GM19351 (cell line): ENCODE measurements at regions not wholly inside any gene's neighbourhood (a gene's known extent, or its start where the extent isn't known, plus 50 kb on each side); places are given as distances from the start of the nearest gene placed in this dataset.
"Not testable (repeated sequence)": the region's sequence is repeated elsewhere in the genome, so short reads cannot be mapped to it uniquely, and the experiment has no call there.

Source experiments
- ATAC-seq: cut with Tn5 transposase; IDR thresholded peaks from one replicate; pipeline ENCODE4 v1.9.1; 2021; ENCODE audit warnings: mild to moderate bottlenecking, moderate library complexity; ENCODE audit not compliant: unreplicated experiment

DNA sequence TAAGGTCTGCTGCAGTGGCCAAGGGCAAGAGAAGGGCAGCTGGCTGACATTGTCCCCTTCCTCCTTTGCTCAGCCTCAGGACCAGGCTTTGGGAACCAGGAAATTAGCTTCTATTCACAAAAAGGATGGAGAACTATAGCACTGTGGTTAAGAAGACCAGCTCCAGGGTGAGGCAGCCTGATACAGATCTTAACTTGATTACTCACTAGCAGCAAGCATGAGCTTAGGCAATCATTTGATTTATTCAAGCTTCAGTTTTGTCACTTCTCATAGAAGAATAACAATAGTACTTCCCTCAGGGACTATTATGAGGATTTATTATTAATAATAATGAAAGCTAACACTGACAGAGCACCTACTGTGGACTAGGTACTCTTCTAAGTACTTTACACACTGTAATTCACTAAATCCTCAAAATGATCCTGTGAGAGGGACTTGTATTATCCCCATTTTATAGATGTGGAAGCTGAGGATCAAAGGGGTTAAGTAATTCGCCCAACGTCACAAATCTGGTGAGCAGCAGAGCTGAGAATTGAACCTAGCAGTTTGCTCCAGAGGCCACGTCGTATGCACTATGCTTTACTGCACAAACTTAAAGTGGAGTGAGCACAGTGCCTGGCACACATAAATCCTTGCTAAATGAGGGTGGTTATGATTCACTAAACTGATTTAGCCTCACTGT lies 130.4 kb upstream of the PAK3 start:
- ATAC-seq = no peak

DNA sequence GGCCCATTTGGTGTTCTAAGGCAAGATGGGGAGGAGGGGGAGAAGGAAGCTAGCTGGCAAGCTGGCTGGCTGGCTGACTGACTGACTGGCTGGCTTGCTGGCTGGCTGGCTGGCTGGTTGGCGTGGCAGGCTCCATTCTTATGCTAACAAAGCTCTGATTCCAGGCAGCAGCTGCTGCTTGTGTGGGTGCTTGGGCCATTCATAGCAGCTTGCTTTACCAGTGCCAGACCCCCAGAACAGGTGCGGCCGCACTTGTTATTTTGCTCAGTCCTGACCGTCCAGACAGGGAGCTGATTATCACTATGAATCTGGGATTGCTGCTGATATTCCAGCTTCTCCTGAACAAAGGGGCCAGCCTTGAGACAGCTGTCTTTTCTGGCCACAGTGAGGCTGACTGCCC lies 131.2 kb upstream of the PAK3 start:
- ATAC-seq = no peak

DNA sequence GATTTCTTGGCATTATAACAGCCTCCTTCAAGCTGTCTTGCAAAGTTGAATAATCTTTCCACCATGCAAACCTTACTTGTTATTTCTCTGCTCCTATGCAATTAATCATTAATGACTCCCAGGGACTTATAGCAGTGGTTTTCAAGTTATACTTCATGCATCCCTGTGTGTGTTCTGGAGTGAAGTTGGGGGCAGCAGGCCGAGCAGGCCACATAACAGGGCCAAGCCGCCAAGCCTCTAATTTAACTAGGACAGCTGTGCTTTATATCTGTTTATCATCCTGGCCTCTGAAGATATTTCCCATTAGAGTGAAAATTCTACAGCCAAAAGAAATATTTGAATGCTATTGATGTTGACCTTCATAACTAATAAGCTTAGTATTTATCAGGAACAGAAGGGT lies 133.5 kb upstream of the PAK3 start:
- ATAC-seq = no peak

DNA sequence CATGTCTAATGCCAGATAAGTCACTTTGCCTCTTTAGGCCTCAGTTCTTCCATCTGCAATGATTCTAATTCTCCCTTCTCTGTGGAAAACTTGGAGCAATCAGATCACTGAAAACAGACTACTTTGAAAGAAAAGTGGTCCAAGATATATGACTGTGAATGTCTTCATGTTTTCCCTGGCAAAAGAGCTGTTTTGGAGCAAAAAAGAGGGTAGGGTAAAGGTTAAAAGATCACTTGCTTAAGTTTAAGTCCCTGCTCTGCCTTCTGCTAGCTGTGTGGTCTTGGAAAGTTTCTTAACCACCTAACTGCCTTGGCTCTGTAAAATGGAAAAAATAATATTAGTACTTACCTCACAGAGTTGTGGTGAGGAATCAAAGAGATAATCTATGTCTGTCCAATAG lies 140.3 kb upstream of the PAK3 start:
- no peak for ATAC-seq

DNA sequence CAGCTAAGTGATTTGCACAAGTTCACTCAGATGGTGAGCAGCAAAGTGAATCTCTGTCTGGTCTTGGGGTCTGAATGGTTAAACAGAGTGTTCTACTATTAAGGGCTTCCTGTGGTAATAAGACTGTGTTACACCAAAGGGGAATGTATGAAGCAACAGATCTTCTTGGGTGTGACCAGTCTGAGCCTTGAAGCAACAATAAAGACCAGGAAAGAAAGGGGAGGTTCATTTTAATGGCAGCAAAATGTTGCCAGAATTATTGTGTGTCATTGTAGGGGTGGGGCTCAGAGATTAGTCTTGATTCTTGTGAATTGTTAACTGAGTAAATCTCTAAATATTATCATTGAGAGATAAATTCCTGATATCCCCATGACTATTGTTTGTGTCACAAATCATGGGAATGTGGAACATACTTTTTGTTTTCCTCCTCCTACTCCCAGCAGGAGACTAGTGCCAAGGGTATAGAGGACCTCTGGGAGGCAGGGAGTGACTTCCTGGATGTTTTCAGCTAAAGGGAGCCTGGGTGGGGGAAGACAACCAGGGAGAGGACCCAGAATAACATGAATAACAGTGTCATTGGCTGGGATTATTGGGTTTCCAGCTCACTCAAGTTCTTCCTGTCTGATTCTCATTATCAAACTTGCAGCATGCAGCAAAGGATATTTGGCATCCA lies 141.4 kb upstream of the PAK3 start:
- no peak for ATAC-seq

DNA sequence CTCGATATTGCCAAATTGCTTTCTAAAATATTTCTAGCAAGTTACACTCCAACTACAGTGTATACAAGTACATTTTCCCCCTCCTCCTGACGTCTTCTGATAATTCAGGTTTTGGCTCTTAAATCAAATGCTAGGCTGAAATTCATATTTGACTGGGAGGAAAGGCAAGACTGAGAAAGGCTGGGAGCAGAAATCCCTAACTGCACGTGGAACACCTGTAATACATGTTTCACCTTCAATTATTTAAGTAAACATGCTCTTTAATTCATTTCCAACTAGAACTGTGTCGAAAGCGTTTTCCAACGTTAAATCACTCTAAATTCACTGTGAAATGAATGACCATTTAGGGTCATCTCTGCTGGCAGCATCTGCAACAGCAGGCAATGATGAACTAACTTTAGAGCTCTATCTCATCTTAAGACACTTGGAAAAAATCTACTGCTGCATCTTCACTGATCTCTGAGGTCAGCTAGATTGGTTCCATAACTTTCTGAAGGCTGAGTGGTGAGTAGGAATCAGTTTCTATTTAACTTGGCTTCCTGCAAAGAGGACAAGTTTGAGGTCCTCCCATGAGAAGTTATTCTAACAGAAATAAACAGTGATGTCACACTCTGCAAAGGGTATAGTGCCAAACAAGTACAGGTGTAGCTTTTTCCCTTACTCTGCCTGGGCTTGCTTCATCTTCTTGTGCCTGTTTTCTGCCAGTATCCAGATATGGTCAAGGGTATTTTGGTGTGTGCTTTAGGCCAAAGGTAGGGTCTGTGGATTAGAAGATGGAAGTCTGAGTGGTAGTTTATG lies 144.3 kb upstream of the PAK3 start:
- no peak for ATAC-seq

DNA sequence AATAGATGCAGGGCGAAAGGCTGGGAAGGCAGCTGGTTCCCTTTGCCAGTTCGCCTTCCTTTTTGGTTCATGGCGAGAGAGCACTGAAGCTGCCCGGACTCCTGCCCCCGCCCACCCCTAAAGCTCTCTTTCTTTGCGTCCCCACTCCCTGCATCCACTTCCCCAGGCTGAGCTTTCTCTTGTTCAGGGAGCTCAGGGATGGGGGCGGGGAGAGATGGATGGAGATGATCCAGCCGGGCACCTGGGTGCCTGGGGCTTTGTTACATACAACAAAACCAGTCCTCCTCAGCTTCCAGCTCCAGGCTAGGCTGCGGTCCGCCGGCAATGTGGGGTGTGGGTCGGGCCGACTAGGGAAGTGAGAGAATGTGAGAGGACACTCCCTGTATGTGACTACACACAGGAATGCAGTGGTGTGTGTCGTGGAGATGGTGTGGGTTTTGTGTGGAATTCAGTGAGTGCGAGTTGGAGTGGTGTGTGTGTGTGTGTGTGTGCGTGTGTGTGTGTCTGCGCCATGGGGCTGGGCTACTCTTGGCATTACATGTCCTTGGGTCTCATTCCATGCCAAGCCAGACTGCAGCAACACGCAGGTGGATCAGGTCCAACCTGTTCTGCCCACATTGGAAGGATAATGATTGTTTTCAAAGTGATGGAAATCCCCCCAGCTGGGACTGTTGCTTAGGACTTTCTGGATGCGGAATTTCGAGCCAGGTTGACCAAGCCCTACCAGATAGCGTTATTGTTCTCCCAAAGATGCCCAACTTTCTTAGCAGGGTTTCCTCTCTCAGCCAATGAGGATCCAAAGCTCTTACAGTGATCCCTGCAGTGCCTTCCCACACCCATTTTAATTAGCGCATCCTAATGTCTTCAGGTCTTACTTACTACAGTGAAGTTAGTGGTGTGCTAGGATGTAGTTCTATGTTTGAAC lies 149.4 kb upstream of the CHRDL1 start:
- ATAC-seq = no peak

DNA sequence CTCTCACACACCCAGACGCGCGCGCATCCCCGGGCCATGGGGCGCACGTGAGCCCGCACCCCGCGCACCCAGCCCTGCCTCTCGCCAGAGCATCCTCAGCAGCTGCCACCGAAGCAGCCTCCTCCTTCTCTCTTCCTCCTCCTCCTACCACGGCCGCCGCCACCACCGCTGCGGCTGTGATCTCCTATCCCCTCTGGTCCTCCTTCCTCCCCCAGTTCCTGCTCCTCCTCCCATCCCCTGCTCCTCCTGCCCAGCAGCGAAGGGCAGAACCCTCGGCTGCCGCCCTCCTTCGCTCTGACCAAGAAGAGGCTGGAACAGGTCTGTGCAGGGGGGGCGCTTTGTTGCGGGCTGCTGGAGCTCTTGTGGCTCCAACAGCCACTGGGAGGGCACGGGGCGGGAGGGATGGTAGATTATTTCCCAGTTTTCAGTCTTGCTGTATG lies 148.7 kb upstream of the CHRDL1 start:
- no peak for ATAC-seq

DNA sequence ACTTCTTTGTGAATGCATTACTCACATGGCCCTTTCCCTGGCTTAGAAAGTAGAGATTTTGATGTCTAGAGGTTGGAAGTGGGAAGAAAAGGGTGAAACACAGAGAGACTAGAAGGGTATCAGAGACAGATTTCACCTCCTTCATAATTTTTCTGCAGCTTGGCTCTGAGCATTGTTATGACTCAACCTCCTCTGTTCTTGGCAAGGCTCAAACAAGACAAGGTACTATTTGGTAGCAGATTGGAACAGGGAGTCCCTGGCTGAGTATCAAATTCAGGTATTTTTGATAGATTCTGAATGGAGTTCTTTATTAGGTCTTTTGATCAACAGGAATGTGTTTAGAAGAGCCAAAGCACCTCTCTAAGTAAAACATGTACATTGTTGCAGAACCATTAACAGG lies 146.3 kb upstream of the CHRDL1 start:
- ATAC-seq = no peak

DNA sequence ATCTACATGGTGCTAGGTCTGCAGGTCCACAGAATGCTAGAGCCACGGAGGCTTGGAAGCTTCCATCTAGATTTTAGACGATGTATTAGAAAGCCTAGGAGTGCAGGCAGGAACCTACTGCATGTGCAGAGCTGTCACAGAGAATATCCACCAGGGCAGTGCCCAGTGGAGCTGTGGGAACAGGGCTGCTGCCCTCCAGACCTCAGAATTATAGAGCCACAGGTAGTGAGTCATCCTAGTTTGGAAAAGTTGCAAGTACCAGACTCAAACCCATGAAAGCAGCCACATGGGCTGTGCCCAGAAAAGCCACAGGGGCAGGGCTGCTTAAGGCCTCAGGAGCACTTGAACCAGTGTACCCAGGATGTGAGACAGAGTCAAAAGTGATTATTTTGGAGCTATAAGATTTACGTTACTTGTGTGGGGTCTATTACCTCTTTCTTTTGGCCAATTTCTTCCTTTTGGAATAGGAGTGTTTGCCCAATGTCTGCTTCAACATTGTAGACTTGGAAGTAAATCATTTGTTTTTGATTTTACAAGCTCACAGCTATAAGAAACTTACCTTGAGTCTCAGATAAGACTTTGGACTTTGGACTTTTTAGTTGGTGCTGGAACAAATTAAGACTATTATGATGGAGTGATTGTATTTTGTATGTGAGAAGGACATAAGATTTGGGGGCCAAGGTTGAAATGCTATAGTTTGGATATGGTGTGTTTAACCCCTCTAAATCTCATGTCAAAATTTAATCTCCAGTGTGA lies 143.5 kb upstream of the CHRDL1 start:
- ATAC-seq = no peak

DNA sequence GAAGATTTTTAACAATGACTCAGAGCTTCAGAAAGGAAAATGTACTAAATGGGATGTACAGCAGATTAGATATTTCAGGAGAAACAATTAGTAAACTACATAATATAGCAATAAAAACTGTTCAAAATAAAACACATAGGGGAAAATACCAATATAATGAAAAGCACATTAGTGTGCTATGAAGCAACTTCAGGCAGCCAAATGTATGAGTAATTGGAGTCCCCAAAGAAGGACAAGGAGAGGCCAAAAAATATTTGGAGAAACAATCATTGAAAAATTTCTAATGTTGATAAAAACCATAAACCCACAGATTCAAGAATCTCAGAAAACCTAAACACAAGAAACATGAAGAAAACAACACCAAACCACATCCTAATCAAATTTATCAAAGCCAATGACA lies 129.3 kb upstream of the CHRDL1 start:
- ATAC-seq = no peak

DNA sequence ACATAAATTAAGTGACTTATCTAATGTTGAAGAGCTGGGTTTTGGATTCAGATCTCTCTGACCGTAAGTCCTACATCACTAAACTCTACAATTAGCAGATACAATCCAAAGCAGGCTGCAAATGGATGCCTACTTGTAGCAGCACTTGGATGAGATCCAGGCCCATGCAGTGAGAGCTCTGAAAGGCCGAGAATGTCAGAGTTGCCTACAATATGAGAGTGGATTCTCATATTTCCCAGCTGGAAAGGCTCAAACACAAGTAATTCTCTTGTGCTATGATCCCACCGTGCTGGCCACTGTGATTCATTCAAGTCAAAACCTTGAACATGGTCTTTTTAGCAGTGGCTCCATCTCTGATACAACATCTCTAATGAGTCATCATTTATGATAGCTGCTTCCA lies 125.4 kb upstream of the CHRDL1 start:
- ATAC-seq = no peak

DNA sequence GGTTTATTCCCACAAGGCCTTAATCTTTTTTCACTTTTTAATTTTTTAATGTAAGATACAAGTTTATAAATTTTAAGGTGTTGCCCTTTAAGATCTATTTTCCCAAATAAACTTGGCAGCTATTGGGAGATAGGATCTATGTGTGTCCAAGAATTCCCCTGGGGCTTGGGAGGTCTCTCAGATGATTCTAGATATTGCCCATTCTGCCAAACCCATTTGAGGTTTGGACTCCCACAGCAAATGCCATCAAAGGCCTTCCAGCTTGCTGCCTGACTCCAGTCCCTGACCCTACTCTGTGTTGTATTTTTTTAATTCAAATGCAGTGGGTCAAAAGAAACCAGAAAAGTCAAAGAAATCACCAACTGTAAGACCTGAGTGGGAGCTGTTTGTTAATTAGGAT lies 120.0 kb upstream of the CHRDL1 start:
- no peak for ATAC-seq

DNA sequence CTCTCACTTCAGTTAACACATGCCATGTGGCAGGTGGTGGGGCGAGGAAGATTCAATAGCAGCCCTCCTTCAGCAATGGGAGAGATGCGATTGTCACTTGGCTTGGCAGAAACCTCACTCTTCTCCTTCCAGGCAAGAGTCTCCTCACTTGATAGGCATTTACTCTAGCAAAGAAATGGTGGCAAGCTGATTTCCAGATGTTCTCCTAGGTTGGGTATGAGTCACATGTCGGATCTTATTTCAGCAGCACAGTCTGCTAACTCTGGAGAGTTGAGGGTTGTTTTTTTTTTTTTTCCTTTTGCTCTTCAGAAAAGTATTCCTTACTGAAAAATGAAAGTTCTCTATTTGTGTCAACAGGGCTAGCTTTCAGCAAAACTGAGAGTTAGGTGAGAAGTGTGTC lies 119.5 kb upstream of the CHRDL1 start:
- no peak for ATAC-seq

DNA sequence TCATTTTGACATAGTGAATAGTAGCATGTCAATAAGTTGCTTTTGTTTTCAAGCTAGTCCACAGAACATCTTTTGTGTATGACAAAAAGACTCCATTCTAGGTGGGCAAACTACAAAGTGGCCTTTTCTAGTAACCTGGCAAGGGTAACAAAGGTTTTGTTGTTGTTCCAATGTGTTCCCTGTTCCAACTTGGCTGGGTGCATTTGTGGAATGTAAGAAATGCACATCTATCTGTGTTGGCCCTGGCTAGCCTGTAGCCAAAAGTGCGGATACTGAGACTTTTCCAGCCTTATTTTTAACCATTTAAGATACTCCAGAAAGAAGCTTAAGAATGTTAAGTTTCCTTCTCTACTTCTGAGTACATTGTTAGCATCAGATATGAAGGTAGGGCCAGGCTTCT lies 118.7 kb upstream of the CHRDL1 start:
- ATAC-seq = no peak

DNA sequence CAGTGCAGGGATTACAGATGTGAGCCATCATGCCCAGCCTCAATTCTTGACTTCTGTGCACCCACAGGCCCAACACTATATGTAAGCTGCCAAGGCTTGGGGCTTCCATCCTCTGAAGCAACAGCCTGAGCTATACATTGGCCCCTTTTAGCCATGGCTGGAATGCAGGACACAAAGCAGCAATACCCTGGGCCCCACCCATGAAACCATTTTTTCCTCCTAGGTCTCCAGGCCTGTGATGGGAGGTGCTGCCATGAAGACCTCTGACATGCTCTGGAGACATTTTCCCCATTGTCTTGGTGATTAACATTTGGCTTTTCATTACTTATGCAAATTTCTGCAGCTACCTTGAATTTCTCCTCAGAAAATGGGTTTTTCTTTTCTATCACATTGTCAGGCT lies 109.1 kb upstream of the CHRDL1 start:
- ATAC-seq = not testable (repeated sequence)

DNA sequence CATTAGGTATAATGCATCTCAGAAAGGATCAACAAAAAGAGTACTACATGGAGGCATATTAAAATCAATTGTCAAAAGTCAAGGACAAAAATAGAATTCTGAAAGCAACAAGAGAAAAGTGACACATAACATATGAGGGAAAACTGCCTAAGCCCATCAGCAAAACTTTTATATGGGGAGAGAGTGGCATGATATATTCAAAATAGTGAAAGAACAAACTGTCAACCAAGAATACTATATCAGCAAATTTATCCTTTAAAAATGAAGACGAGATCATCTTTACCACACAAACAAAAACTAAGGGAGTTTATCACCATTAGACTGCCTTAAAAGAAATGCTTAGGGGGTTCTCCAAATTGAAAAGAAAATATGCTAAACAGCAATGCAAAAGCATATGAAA lies 86.4 kb upstream of the CHRDL1 start:
- no peak for ATAC-seq

DNA sequence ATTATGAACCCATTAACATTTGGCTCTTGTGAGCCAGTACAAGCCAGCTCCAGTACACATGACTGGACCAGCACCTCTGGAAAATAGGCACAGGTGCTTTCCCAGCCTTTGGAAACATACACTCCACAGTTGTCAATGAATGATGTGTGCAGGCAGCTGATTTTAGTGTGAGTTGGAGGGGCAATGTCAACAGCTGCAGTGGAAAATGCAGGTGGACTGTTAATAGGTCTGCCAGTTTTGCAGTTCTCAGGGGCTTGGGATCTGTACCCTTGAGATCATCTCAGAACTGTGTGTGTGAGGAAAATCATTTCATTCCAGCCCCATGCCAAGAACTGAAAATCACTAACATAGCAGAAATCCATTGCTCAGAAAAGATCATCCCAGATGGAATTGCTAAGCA lies 81.7 kb upstream of the CHRDL1 start:
- ATAC-seq = no peak

DNA sequence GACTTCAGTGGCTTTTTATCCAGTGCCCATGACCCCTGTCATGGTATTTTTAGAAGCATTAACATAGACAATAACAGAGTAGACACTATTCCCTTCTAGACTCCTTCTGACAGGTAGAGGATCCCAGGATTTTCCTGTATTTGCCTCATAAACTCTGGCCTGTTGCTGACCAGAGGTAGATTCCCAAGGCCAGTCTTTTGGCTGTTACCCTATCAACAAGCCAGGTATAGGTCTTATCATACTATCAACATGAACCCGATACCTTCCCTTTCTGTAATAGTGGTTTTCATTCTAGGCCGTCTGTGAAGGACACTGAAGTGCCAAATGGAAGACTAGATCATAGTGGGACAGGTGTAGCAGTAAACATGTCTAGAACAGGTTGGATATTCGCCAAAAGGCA lies 76.2 kb upstream of the CHRDL1 start:
- ATAC-seq = no peak

DNA sequence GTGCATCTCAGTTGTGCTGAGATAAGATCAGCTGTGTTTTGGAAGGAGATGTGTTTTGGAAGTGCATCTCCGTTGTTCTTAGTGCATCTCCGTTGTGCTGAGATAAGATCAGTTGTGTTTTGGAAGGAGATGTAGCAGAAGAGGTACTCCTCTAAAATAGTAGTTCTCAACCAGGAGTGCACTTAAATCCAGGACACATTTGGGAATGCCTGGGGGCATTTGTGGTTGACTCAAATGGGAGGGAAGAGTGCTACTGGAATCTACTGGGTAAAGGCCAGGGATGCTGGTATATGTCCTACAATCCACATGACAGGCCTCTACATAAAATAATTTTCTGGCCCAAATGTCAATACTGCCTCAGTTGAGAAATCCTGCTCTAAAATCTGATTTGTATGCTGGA lies 70.8 kb upstream of the CHRDL1 start:
- ATAC-seq = no peak
